ENCODE measurements at regions not wholly inside any gene's neighbourhood (a gene's known extent, or its start where the extent isn't known, plus 50 kb on each side); places are given as distances from the start of the nearest gene placed in this dataset.
"Not testable (repeated sequence)": the region's sequence is repeated elsewhere in the genome, so short reads cannot be mapped to it uniquely, and the experiment has no call there.

GRCh38 chr1:220942278-220942677 lies 63.0 kb downstream of the HLX start:
- ATAC-seq = no peak
- no peak for TF ChIP-seq SNAI2 (CRISPR knock-in tag; IDR thresholded peaks at IDR 0.05)
- TF ChIP-seq PATZ1 (CRISPR knock-in tag; IDR thresholded peaks at IDR 0.05; ENCODE audit: borderline replicate concordance) = no peak
- no peak for TF ChIP-seq ZFP30 (CRISPR knock-in tag; IDR thresholded peaks at IDR 0.05)
- TF ChIP-seq ZNF70 (CRISPR knock-in tag; IDR thresholded peaks at IDR 0.05) = no peak
- TF ChIP-seq ISL1 (CRISPR knock-in tag; IDR thresholded peaks at IDR 0.05) = no peak
- no peak for TF ChIP-seq TCF4 (CRISPR knock-in tag; IDR thresholded peaks at IDR 0.05; ENCODE audit: borderline replicate concordance)
- TF ChIP-seq ZFP3 (CRISPR knock-in tag; IDR thresholded peaks at IDR 0.05) = no peak
- TF ChIP-seq PPARA (CRISPR knock-in tag; IDR thresholded peaks at IDR 0.05; ENCODE audit: borderline replicate concordance) = no peak
- no peak for TF ChIP-seq GLIS3 (CRISPR knock-in tag; IDR thresholded peaks at IDR 0.05)
- no peak for TF ChIP-seq BACH2 (CRISPR knock-in tag; IDR thresholded peaks at IDR 0.05; ENCODE audit: borderline replicate concordance)
- no peak for TF ChIP-seq ESRRG (CRISPR knock-in tag; IDR thresholded peaks at IDR 0.05)
- TF ChIP-seq RARB (CRISPR knock-in tag; IDR thresholded peaks at IDR 0.05) = no peak
- no peak for TF ChIP-seq ARNTL (CRISPR knock-in tag; IDR thresholded peaks at IDR 0.05; ENCODE audit: borderline replicate concordance, low read depth)

- not testable (repeated sequence) for ATAC-seq
Measured at GRCh38 chr1:220942914-220943313, 63.7 kb downstream of the HLX start.

GRCh38 chr1:220943319-220943996 lies 64.2 kb downstream of the HLX start:
- no peak for ATAC-seq
- TF ChIP-seq ZNF70 (CRISPR knock-in tag; IDR thresholded peaks at IDR 0.05) (no peak), PATZ1 (CRISPR knock-in tag; IDR thresholded peaks at IDR 0.05; ENCODE audit: borderline replicate concordance) (no peak), ZFP3 (CRISPR knock-in tag; IDR thresholded peaks at IDR 0.05) (no peak), POU6F1 (CRISPR knock-in tag; IDR thresholded peaks at IDR 0.05; ENCODE audit: borderline replicate concordance, low read depth) (no peak), BACH2 (CRISPR knock-in tag; IDR thresholded peaks at IDR 0.05; ENCODE audit: borderline replicate concordance) (no peak), CSRNP3 (CRISPR knock-in tag; IDR thresholded peaks at IDR 0.05) (no peak), TCF4 (CRISPR knock-in tag; IDR thresholded peaks at IDR 0.05; ENCODE audit: borderline replicate concordance) (no peak), CSDC2 (CRISPR knock-in tag; IDR thresholded peaks at IDR 0.05) (no peak), PPARA (CRISPR knock-in tag; IDR thresholded peaks at IDR 0.05; ENCODE audit: borderline replicate concordance) (no peak), CREB5 (CRISPR knock-in tag; IDR thresholded peaks at IDR 0.05; ENCODE audit: low read depth) (no peak), ZC3H10 (CRISPR knock-in tag; IDR thresholded peaks at IDR 0.05) (no peak), ARNTL (CRISPR knock-in tag; IDR thresholded peaks at IDR 0.05; ENCODE audit: borderline replicate concordance, low read depth) (no peak), ZNF8 (CRISPR knock-in tag; IDR thresholded peaks at IDR 0.05) (no peak), OSR1 (CRISPR knock-in tag; IDR thresholded peaks at IDR 0.05) (no peak), ZFP30 (CRISPR knock-in tag; IDR thresholded peaks at IDR 0.05) (no peak), GLIS3 (CRISPR knock-in tag; IDR thresholded peaks at IDR 0.05) (no peak), ISL1 (CRISPR knock-in tag; IDR thresholded peaks at IDR 0.05) (no peak)
